ENCODE measurements at regions not wholly inside any gene's neighbourhood (a gene's known extent, or its start where the extent isn't known, plus 50 kb on each side); places are given as distances from the start of the nearest gene placed in this dataset.

- H3K4me3 ChIP-seq (ENCODE audit: low read depth, low read length) = no peak overlapping the region
- no peak overlapping the region for H3K27ac ChIP-seq
- TF ChIP-seq CTCF (IDR thresholded peaks at IDR 0.05; ENCODE audit: low read depth, low read length) = no peak
- H3K9me3 ChIP-seq (ENCODE audit: severe bottlenecking) = no peaks in the 10 kb centered on the region
- H3K36me3 ChIP-seq = no peaks in the 10 kb centered on the region
- DNase-seq = no peak
- H3K27me3 ChIP-seq (ENCODE audit: insufficient read depth, low read depth, severe bottlenecking) = no peaks in the 10 kb centered on the region
These were observed 141.2 kb downstream of the LRRC3B start for GRCh38 chr3:26763723-26764122.

GRCh38 chr3:26766031-26766430 lies 143.5 kb downstream of the LRRC3B start:
- DNase-seq = no peak
- no peak for TF ChIP-seq CTCF (IDR thresholded peaks at IDR 0.05; ENCODE audit: low read depth, low read length)
- H3K27ac ChIP-seq = no peak overlapping the region
- H3K36me3 ChIP-seq = no peaks in the 10 kb centered on the region
- no peaks in the 10 kb centered on the region for H3K9me3 ChIP-seq (ENCODE audit: severe bottlenecking)
- H3K27me3 ChIP-seq (ENCODE audit: insufficient read depth, low read depth, severe bottlenecking) = no peaks in the 10 kb centered on the region
- H3K4me3 ChIP-seq (ENCODE audit: low read depth, low read length) = no peak overlapping the region

- no peaks in the 10 kb centered on the region for H3K27me3 ChIP-seq (ENCODE audit: insufficient read depth, low read depth, severe bottlenecking)
- H3K4me3 ChIP-seq (ENCODE audit: low read depth, low read length) = no peak overlapping the region
- TF ChIP-seq CTCF (IDR thresholded peaks at IDR 0.05; ENCODE audit: low read depth, low read length) = no peak
- H3K9me3 ChIP-seq (ENCODE audit: severe bottlenecking) = no peaks in the 10 kb centered on the region
- DNase-seq = no peak
- no peak overlapping the region for H3K27ac ChIP-seq
- H3K36me3 ChIP-seq = no peaks in the 10 kb centered on the region
These were observed 145.6 kb downstream of the LRRC3B start for GRCh38 chr3:26768068-26768651.

GRCh38 chr3:26799679-26800317 lies 177.2 kb downstream of the LRRC3B start:
- H3K27ac ChIP-seq = no peak overlapping the region
- H3K4me3 ChIP-seq (ENCODE audit: low read depth, low read length) = no peak overlapping the region
- no peak for TF ChIP-seq CTCF (IDR thresholded peaks at IDR 0.05; ENCODE audit: low read depth, low read length)
- no peaks in the 10 kb centered on the region for H3K9me3 ChIP-seq (ENCODE audit: severe bottlenecking)
- no peaks in the 10 kb centered on the region for H3K27me3 ChIP-seq (ENCODE audit: insufficient read depth, low read depth, severe bottlenecking)
- no peak for DNase-seq
- no peaks in the 10 kb centered on the region for H3K36me3 ChIP-seq

GRCh38 chr3:26807272-26807671 lies 184.7 kb downstream of the LRRC3B start:
- no peak for DNase-seq
- no peak overlapping the region for H3K4me3 ChIP-seq (ENCODE audit: low read depth, low read length)
- no peaks in the 10 kb centered on the region for H3K27me3 ChIP-seq (ENCODE audit: insufficient read depth, low read depth, severe bottlenecking)
- H3K9me3 ChIP-seq (ENCODE audit: severe bottlenecking) = no peaks in the 10 kb centered on the region
- no peak for TF ChIP-seq CTCF (IDR thresholded peaks at IDR 0.05; ENCODE audit: low read depth, low read length)
- H3K27ac ChIP-seq = no peak overlapping the region
- no peaks in the 10 kb centered on the region for H3K36me3 ChIP-seq

GRCh38 chr3:26825454-26825853 lies 202.9 kb downstream of the LRRC3B start:
- H3K9me3 ChIP-seq (ENCODE audit: severe bottlenecking) = peaks cover 8% of the 10 kb centered on the region
- DNase-seq = no peak
- no peak overlapping the region for H3K4me3 ChIP-seq (ENCODE audit: low read depth, low read length)
- H3K27me3 ChIP-seq (ENCODE audit: insufficient read depth, low read depth, severe bottlenecking) = no peaks in the 10 kb centered on the region
- no peaks in the 10 kb centered on the region for H3K36me3 ChIP-seq
- no peak overlapping the region for H3K27ac ChIP-seq
- TF ChIP-seq CTCF (IDR thresholded peaks at IDR 0.05; ENCODE audit: low read depth, low read length) = no peak
